ENCODE measurements at regions not wholly inside any gene's neighbourhood (a gene's known extent, or its start where the extent isn't known, plus 50 kb on each side); places are given as distances from the start of the nearest gene placed in this dataset.
"Not testable (repeated sequence)": the region's sequence is repeated elsewhere in the genome, so short reads cannot be mapped to it uniquely, and the experiment has no call there.

DNA sequence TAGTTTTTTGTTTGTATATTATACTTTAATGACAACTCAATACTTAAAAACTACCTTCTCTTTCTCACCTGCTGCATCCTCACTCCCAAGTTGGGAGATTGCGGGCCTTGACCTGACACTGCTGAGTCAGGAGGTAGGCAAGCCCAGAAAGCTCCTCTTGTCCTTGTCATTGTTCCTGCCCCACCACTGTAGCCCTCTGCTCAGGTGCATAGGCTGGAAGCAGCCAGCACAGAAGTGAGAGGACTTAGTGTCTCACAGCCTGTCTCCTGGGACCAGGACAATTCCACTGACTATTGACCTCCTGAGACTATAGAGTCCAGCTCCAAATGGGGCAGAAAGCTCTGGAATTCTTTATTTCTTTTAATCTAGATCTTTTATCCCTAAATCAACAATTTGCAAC, 123.5 kb upstream of the NDP start:
- no peak for DNase-seq (ENCODE audit: low spot score)

DNA sequence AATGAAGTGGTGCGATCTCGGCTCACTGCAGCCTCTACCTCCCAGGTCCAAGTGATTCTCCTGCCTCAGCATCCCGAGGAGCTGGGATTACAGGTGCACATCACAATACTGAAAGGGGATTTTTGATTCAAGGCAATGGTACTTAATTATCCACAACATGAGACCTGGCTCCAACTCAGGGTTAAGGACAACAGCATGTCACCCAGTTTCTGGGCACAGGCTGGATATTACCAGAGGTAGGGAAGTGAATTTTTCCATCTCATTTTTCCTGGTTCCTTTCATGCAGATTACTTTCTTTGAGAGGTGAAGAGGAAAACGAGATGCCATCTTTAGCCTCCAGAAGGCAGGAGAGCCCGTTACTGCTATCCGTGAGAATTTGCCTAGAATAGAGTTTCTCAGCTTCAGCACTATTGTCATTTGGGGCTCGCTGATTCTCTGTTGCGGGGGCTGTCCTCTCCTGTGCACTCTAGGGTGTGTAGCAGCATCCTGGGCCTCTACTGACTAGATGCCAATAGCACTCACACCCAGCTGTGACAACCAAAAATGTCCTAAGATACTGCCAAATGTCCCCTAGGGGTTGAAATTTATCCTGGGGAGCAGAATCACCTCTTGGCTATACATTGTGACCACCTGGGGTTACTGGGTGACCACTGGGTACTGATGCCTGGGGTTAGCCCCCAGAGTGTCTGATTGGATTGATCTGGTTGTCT, 121.8 kb upstream of the NDP start:
- no peak for DNase-seq (ENCODE audit: low spot score)

DNA sequence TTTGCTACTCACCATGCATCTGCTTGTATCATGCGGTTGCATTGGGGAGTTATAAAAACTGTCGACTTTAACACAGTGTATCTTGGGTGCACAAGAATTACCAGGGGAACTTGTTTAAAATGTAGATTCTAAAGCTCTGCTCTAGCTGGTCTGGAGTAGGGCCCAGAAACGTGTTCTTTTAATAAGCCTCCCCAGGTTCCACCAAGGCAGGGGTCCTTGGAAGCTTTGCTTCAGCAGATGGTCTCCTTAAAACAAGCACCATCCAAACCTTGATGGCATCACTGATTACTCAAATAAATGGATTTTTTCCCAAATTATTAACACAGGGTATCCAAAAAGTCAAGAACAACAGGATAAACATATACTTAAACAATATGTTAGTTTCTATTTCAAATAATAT, 120.2 kb upstream of the NDP start:
- DNase-seq (ENCODE audit: low spot score) = no peak

DNA sequence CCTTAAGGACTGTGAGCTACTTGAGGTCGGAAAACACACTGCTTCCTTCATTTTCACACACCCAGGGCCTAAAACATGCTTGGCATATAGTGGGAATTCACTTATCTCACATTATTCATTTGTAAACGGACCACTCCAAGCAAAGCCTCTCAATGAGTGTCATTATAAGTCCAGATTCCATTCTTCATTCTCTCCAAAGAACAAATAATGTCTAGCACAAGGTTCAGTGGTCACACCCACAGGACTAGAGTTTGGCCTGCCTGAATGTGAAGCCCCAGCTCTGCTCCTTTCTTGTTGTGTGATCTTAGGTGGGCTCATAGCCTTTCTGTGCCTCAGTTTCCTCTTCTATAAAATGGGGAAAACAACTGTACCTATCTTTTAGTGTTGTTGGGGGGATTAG, 119.6 kb upstream of the NDP start:
- DNase-seq (ENCODE audit: low spot score) = no peak

DNA sequence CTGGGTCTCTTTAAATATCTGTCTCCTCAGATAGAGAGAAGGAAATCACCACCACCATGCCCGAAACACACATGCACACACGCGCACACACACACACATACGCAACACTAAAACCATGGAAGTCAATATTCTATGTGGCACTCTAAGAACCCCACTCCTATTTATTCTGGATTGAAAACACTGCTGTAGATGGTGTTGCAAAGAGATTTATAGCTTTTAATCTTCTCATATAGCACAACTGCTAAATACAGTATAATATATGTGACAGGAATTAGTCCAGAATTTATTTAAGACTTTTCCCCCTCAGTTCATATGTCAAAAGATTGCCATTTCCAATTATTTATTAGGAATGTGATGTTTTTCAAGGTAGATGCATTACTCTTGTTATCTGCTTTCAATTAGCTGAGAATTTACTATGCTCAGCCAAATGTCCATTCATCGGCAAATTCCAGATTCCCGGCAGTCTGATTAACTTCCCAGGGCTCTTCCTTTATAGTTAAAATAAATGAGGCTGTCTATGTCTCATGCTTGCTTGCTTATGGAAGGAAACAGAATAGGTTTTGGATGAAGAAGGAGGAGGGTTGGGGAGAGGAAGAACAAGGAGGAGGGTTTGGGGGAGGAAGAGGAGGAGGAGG, 115.4 kb upstream of the NDP start:
- no peak for DNase-seq (ENCODE audit: low spot score)

DNA sequence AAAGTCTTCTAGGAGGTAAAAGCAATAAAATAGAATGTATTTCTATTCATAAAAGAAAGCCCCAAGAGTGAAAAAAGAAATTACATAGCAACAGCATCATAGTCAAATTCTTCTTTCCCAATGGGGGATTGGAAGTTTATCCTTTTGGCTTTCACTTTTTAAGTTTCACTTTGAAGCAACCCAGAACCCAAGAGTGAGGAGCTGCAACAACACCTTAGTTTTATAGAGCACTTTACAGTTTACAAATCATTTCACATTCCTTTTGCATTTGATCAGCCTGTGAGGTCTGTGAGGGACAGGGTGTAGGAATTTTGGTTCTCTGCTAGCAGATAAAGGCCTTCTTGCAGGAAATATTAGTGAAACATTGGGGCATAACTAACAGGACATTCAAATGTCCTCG, 112.0 kb upstream of the NDP start:
- no peak for DNase-seq (ENCODE audit: low spot score)

DNA sequence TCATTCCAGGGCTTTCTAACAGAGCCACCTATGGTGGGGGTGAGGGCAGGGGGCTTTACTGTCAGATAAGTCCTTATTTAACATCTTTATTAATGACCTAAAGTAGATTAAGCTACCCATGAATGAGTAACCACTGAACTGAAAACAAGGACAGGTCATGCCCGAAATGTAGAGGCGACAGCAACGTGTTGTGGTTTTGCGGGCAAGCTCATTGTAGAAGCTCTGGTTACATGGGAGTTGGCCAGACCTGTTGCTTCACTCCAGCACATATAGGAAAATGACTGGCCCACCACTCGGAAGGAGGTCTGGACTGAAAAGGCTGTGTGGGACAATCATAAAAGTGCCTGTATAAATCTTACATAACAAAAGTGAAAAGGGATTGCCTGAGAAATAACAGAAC, 109.6 kb upstream of the NDP start:
- peak; percentile 82 for DNase-seq (ENCODE audit: low spot score)

DNA sequence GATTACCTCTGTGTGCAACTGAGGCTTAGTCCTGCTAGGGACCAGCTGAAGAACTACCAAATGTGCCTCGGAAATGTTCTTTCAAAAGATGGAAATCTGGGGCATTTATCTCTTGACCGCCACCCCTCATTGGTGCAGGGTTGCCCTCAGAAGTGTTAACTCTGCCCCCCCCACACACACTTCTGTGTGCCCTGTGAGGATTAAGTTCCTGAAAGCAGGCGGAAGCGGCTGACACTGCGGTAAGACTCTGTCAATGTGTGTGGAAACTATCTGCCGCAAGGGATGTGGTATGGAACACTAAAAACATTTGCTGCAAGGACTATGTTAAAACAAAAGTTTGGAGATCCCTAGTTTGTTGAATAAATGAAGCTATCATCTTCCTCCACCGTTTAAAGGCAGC, 106.9 kb upstream of the NDP start:
- DNase-seq (ENCODE audit: low spot score) = no peak

DNA sequence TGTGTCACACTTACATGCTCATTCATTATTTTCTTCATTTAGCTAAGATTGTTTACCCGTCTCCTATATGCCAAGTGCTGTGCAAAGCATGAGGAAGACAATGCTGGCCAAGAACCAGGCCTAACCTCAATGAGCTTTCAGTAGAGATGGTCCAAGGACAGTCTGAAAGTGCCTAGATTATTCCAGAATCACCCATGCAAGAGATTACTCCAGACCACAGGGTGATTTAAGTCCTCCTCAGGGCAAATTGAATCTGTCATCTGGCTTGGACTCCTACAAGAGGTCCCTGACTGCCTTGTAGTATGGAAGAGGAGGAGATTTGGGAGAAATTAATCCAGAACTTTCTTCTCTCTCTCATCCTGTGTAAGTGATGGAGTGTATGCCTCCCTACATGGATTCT, 99.4 kb upstream of the NDP start:
- no peak for DNase-seq (ENCODE audit: low spot score)

DNA sequence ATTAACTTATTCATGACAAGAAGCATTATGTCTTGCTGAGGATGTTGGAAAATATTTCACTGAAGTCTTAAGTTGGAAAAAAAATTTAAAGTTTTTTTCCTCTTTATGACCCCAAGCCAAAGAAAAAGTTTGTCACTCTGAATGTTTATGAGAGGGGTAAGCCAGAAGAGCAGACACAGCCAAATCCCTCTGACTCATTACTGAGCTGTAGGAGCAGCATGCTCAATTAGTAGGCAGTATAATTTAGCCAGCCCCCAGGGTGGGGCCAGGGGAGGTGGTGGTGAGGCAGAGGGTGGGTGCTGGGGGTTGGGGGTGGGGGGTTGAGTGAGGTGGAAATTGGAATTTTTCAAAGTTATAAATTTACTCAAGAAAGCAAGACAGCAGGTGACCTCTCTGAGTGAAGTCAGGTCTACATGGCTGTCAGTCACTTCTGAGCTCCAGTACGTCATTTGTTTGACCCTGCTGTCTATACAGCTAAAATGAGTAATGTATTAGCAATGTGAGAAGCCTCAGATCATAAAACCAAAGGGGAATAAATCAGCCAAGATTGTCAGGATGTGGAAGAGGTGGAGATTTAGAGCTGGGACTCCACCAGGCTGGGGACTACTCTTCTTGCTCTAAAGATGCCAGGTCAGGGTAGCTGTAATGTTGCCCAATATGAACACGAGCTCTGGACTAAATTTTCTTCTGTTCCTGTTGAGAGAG, 98.8 kb upstream of the NDP start:
- DNase-seq (ENCODE audit: low spot score) = peak; percentile 80

DNA sequence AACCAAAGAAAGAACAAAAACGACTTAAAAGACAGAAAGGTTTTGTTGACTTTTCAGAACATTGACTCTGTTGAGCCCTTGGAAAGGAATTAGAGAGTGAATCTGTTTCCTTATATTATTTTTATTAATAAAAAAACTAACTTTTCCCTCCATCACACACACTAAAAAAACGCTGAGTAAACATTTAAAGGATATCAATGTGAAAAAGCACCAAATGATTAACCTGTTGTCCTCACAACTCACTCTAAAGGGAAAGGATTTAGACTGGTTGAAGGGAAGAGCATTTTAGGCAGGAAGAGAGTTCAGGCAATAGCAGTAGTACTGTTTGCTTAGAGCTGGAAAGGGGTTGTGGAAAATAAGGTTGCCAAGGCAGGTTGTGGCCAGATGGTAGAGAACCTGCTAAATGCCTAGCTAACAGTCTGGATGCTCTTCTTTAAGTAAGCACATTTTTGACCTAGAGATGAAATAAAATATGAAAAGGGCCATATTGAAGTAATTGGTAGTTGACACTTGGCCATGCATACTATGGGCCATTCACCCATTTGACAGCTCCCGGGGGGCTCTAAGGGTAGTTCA, 98.0 kb upstream of the NDP start:
- no peak for DNase-seq (ENCODE audit: low spot score)

DNA sequence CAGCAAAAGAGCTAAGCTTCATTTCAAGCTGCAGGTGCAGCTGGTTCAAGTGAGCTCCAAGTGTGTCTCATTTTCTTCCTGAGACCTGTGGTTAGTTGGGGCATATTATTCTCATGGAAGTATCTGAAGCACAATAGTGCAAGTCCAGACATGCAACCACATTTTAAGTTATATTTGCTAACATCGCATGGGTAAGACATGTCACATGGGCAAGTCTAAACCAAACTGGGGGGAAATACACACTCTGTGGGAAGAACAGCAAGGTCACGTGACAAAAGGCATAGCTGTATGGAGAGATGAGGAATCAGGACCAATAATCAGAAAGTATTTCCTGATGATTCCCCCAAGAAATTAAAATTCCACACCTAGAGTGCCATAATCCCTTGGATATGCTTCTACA, 94.9 kb upstream of the NDP start:
- no peak for DNase-seq (ENCODE audit: low spot score)

DNA sequence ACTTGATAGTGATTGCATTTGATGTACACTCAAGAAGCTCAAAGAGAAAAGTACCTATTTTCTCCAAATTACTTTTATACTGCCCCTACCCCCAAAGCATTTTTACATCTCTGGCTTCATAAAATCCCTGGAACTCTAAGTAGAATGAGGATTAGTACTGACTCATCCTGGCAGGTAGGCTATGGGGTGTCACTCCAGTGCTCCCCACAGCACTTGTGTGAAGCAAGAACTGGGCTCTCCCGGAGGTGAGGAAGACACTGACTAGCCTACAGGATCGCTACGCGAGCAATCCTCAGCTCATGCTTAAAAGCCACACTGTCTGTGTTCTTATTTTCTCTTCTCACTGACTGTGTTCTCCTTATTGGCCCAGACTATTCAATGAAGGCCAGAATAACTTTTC, 90.4 kb upstream of the NDP start:
- no peak for DNase-seq (ENCODE audit: low spot score)

DNA sequence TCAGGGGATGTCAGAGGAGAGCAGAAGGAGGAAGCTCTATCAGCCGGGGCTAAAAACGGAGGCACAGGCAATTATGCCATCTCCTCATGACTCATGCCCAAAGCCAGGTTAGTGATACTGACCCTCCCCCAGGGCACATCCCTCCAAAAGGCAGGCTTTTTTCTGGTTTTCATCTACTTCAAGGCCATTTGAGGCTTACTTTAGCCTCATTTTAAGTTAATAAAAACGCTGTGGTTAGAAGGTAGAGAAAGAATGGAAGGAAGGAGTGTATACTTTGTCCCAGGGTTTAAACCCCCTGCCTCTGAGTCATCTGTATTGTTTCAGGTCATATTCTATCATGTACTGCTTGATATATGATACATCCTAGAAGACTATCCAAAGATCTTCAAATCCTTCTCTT, 89.7 kb upstream of the NDP start:
- no peak for DNase-seq (ENCODE audit: low spot score)

DNA sequence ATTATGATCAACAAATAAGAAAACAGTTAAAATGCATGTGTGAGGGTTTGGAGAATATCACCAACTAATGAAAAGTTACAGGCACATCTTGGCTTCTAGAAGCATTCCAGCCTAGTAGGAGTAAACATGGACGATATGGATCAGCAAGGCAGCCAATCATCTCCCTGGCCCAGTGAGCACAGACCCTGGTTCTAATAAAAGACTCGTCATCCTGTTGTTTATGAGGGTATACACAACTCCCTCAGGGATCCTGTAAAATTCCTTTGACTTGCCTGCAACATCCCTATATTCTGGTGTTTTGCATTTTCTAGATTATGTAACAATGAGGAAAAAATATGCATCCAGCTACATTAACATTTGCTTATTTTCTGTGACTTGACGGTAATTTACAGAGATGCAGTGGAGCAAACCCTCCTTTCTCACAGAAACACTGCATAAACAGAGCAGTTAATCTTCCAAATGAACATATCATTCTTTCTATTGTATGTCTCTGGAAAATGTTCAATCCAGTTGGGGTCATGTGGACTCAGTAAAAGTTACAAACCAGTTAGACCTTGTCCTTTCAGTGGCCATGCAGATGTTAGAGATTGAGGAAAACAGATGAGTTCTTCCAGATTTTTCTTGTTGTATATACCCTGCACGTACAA, 88.9 kb upstream of the NDP start:
- no peak for DNase-seq (ENCODE audit: low spot score)

DNA sequence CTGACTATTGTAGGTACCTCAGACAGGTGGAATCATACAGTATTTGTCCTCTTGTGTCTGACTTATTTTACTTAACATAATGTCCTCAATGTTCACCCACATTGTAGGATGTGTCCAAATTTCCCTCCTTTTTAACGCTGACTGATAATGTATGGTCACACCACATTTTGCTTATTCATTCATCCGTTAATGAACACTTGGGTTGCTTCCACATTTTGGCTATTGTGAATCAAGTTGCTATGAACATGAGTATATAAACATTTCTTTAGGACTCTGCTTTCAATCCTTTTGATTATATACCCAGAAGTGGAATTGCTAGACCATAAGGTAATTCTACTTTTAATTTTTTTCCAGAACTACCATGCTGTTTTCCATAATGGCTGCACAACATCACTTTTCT, 87.0 kb upstream of the NDP start:
- no peak for DNase-seq (ENCODE audit: low spot score)

DNA sequence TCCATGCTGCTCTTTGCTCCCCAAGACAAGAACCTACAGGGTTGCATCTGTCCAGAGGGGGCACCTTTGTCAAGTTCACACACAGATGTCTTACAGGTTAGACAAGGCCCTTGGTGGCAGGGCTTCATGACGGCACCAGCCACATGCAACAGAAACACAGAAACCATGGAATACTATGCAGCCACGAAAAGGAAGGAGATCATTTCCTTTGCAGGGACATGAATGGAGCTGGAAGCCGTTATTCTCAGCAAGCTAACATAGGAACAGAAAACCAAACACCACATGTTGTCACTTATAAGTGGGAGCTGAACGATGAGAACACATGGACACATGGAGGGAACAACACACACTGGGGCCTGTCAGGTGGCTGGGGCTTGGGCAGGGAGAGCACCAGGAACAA, 85.1 kb upstream of the NDP start:
- no peak for DNase-seq (ENCODE audit: low spot score)

DNA sequence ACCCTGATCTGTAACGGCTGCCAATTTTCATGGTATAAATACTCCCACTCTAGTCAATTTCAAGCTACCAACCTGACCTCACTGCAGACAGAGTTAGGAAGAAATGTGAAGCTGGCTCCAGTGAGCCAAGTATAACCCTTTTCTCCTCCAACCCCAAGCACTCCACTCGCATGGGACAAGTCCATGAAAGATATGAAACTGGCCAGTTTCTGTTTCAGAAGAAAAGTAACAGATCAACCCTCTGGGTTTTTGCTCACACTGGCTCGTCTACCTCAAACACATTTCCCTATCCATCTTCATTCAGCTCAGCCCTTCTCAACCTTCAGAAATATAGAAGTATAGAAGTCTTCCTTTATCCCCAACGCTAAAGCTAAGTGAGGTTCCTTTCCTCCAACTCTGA, 82.4 kb upstream of the NDP start:
- no peak for DNase-seq (ENCODE audit: low spot score)

DNA sequence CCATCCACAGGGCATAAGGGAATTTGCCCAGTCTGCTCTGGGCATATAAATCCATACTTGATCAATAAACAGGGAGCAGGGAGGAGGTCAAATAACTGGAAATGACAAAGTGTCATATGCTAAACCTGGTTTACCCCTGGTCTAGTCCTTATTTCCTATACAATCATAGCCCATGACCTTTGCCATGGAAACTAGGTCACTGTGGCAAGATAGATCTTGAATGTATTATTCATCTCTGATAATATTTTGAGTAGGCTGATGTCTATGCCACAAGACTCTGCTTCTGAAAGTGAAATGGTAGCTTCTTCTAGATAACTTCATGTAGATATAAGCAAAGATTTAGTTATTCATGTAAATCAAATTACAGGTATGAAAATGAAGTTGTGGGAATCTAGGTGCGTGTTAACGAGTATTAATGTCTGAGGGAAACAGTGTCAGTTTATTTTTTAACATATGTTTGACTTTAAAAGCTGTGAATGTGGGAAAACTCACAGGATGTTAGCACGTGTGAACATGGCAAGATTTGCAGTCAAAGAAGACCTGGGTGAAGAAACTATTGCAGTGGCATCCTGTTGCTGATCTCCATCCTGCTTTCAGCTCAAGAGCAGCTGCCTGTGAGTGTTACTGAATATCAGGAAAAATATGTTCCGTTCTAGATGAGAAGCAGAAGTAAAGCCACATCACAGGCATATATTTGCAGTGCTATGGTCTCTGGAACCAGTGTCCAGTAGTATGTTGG, 81.8 kb upstream of the NDP start:
- no peak for DNase-seq (ENCODE audit: low spot score)

DNA sequence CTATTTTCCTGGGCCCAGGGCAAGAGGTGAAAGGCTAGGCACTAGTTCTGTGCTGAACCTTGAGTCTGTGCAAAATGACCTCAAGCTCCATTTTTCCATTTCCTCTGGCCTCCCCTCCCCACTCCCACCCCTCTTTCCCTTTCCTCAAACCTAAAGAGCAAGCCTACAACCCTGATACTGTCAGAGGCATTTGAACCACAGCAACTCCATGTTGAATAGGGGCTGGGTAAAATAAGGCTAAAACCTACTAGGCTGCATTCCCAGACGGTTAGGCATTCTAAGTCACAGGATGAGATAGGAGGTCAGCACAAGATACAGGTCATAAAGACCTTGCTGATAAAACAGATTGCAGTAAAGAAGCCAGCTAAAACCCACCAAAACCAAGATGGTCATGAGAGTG, 71.9 kb upstream of the NDP start:
- DNase-seq (ENCODE audit: low spot score) = not testable (repeated sequence)

DNA sequence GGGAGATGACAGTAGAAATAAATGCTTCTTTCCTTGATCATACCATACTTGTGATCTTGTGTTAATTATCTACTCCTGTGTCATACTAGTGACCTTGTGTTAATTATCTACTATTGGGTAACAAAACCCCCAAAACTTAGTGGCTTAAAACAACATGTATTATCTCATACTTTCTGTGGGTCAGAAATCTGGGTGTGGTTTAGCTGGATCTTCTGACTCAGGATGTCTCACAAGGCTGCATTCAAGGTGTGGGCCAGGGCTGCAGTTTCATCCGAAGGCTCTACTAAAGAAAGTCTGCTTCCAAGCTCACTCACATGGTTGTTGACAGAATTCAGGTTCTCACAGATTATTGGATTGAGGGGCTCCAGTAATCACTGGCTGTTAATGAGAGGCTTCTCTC, 70.3 kb upstream of the NDP start:
- no peak for DNase-seq (ENCODE audit: low spot score)

DNA sequence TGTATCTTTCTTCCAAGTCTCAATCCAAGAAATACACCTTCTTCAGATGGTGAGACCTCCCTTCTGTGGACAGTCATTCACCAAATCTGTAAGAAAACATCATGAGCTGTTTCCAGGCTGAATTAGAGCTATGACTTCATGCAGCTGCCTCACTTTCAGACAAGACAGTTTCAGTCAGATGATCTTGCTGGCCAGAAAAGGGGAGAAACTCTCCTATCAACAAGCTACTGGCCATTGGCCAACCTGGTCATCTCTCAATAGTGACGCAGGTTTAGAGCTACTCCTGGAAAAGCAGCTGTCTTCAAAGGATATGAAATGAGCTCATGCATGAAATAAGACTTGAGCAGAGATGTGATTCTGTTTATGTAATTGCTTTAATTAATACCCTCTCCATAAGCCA, 69.6 kb upstream of the NDP start:
- no peak for DNase-seq (ENCODE audit: low spot score)

Measured in SW480 (cell line).